H1 (cell line): ENCODE measurements at regions not wholly inside any gene's neighbourhood (a gene's known extent, or its start where the extent isn't known, plus 50 kb on each side); places are given as distances from the start of the nearest gene placed in this dataset.

ENCODE experiments used
- CTCF ChIA-PET: fragments of 300-600 bp; sonication (Branson Sonifier 250); formaldehyde crosslinking; loops from one replicate; lab custom pipeline; 2021; ENCODE audit not compliant: partially characterized antibody; lab: Charles Lee
- POLR2A ChIA-PET: fragments of 300-600 bp; sonication (Branson Sonifier 250); formaldehyde crosslinking; loops from one replicate; lab custom pipeline; 2021; ENCODE audit warnings: inconsistent platforms; ENCODE audit not compliant: partially characterized antibody; lab: Charles Lee
- DNase-seq, 2 experiments: peaks; one replicate each; pipeline versions ENCODE4 v3.0.0 to v3.0.0-alpha.2; 2010 to 2022; ENCODE audit warnings: low spot score in 2 of 2, low read depth in 1 of 2, mixed read lengths in 1 of 2
- FAIRE-seq: peaks from 2 replicates; lab custom pipeline; 2011; peaks lifted over from hg19 to GRCh38; lab: Jason Lieb, UNC
- H2AFZ ChIP-seq: 2 replicates; pipeline ENCODE4 v1.8.1; 2012; ENCODE audit warnings: low read length, inconsistent platforms
- H2AK5ac ChIP-seq: 2 replicates; pipeline ENCODE4 v1.6.1; 2013; ENCODE audit warnings: low read depth, low read length
- H2BK120ac ChIP-seq: replicated peaks from 2 replicates; pipeline ENCODE3; 2013; ENCODE audit warnings: low read depth, low read length, inconsistent platforms
- H2BK12ac ChIP-seq: 2 replicates; pipeline ENCODE4 v1.6.1; 2013; ENCODE audit warnings: low read depth, low read length
- H2BK15ac ChIP-seq: 2 replicates; pipeline ENCODE4 v1.6.1; 2013; ENCODE audit warnings: low read length
- H2BK20ac ChIP-seq: 2 replicates; pipeline ENCODE4 v1.6.1; 2013; ENCODE audit warnings: low read length
- H2BK5ac ChIP-seq: 2 replicates; pipeline ENCODE4 v1.6.1; 2013; ENCODE audit warnings: low read depth, low read length
- H3K14ac ChIP-seq: 2 replicates; pipeline ENCODE4 v1.6.1; 2013; ENCODE audit warnings: inconsistent platforms; ENCODE audit not compliant: insufficient read length
- H3K18ac ChIP-seq: 2 replicates; pipeline ENCODE4 v1.6.1; 2013; ENCODE audit warnings: low read length; ENCODE audit errors: extremely low read depth
- H3K23ac ChIP-seq: 2 replicates; pipeline ENCODE4 v1.6.1; 2013; ENCODE audit warnings: inconsistent platforms; ENCODE audit not compliant: insufficient read length
- H3K23me2 ChIP-seq: 2 replicates; pipeline ENCODE4 v1.6.1; 2013; ENCODE audit warnings: low read depth, low read length
- H3K27ac ChIP-seq: 2 replicates; pipeline ENCODE4 v1.6.1; 2011; ENCODE audit warnings: low read depth, low read length, inconsistent platforms
- H3K27me3 ChIP-seq, 4 experiments: replicated peaks in 1 of 4; 1 replicate in 1 of 4; 2 replicates in 3 of 4; pipeline versions ENCODE4 v1.6.1 to v1.8.1; 2011 to 2013; ENCODE audit warnings: low read length in 3 of 4, mild to moderate bottlenecking in 3 of 4, inconsistent platforms in 2 of 4, mixed read lengths in 2 of 4, moderate library complexity in 1 of 4; ENCODE audit not compliant: control insufficient read depth in 3 of 4, insufficient read depth in 3 of 4; ENCODE audit errors: extremely low read depth in 1 of 4
- H3K36me3 ChIP-seq, 4 experiments: 2 replicates each; pipeline versions ENCODE4 v1.6.1 to v1.8.1; 2011 to 2013; ENCODE audit warnings: mild to moderate bottlenecking in 4 of 4, low read length in 3 of 4, moderate library complexity in 2 of 4, control low read depth in 1 of 4, inconsistent platforms in 1 of 4; ENCODE audit not compliant: insufficient read depth in 4 of 4, control insufficient read depth in 2 of 4
- H3K4ac ChIP-seq: replicated peaks from 2 replicates; pipeline ENCODE3; 2013; ENCODE audit warnings: low read length, low read depth, mixed read lengths, inconsistent platforms; ENCODE audit not compliant: insufficient read length
- H3K4me1 ChIP-seq, 4 experiments: replicated peaks in 1 of 4; 1 replicate in 1 of 4; 2 replicates in 3 of 4; pipeline versions ENCODE4 v1.6.1 to v1.8.1; 2011 to 2013; ENCODE audit warnings: low read length in 3 of 4, inconsistent platforms in 2 of 4, mixed read lengths in 1 of 4; ENCODE audit not compliant: insufficient read depth in 4 of 4, control insufficient read depth in 3 of 4
- H3K4me2 ChIP-seq, 2 experiments: 2 replicates each; pipeline versions ENCODE4 v1.6.1 to v1.8.1; 2011 to 2013; ENCODE audit warnings: low read depth in 2 of 2, low read length in 2 of 2, control low read depth in 1 of 2, inconsistent platforms in 1 of 2, mild to moderate bottlenecking in 1 of 2; ENCODE audit not compliant: insufficient read depth in 1 of 2
- H3K4me3 ChIP-seq, 4 experiments: fragments of 200-600, 300-600 bp in 1 of 4; sonication (generic), shearing (Covaris generic), sonication (Bioruptor Twin) in 1 of 4; 2 replicates each; pipeline versions ENCODE4 v1.5.1 to v1.8.1; 2011 to 2016; ENCODE audit warnings: low read length in 4 of 4, low read depth in 3 of 4, control low read depth in 2 of 4, inconsistent platforms in 2 of 4, mild to moderate bottlenecking in 2 of 4, mixed read lengths in 1 of 4, moderate library complexity in 1 of 4; ENCODE audit not compliant: insufficient read depth in 2 of 4; ENCODE audit errors: extremely low read depth in 1 of 4
- H3K56ac ChIP-seq: replicated peaks from 2 replicates; pipeline ENCODE3; 2013; ENCODE audit warnings: low read depth, mild to moderate bottlenecking, mixed read lengths, low read length, inconsistent platforms; ENCODE audit not compliant: insufficient read length
- H3K79me1 ChIP-seq: 2 replicates; pipeline ENCODE4 v1.6.1; 2013; ENCODE audit warnings: low read depth, low read length, control low read depth
- H3K79me2 ChIP-seq, 2 experiments: 2 replicates each; pipeline versions ENCODE4 v1.6.1 to v1.8.1; 2012 to 2013; ENCODE audit warnings: low read length in 2 of 2, mild to moderate bottlenecking in 2 of 2, inconsistent platforms in 1 of 2; ENCODE audit not compliant: insufficient read depth in 2 of 2, control insufficient read depth in 1 of 2
- H3K9ac ChIP-seq, 4 experiments: replicated peaks in 1 of 4; 1 replicate in 1 of 4; 2 replicates in 3 of 4; pipeline versions ENCODE4 v1.6.1 to v1.8.1; 2011 to 2013; ENCODE audit warnings: low read depth in 3 of 4, low read length in 3 of 4, control low read depth in 2 of 4, mild to moderate bottlenecking in 2 of 4, moderate library complexity in 2 of 4, inconsistent platforms in 1 of 4; ENCODE audit errors: extremely low read depth in 1 of 4
- H3K9me3 ChIP-seq, 2 experiments: 2 replicates each; pipeline versions ENCODE4 v1.6.1 to v1.8.1; 2012 to 2013; ENCODE audit warnings: mild to moderate bottlenecking in 2 of 2, moderate library complexity in 2 of 2, control low read depth in 1 of 2, inconsistent platforms in 1 of 2, low read depth in 1 of 2, low read length in 1 of 2, mixed read lengths in 1 of 2; ENCODE audit not compliant: insufficient read depth in 2 of 2
- H4K20me1 ChIP-seq, 2 experiments: replicated peaks in 1 of 2; 2 replicates each; pipeline versions ENCODE3 to v1.8.1; 2011 to 2013; ENCODE audit warnings: inconsistent platforms in 2 of 2, low read length in 2 of 2, mild to moderate bottlenecking in 1 of 2; ENCODE audit not compliant: insufficient read depth in 2 of 2, control insufficient read depth in 1 of 2
- H4K5ac ChIP-seq: 2 replicates; pipeline ENCODE4 v1.6.1; 2013; ENCODE audit warnings: low read length, low read depth, mixed read lengths, inconsistent platforms; ENCODE audit not compliant: insufficient read length
- H4K8ac ChIP-seq: 2 replicates; pipeline ENCODE4 v1.8.0; 2013; ENCODE audit warnings: mild to moderate bottlenecking, moderate library complexity, low read length, inconsistent platforms; ENCODE audit not compliant: insufficient read depth; ENCODE audit errors: extremely low read depth
- H4K91ac ChIP-seq: replicated peaks from 2 replicates; pipeline ENCODE3; 2013; ENCODE audit warnings: low read length, mixed read lengths, inconsistent platforms; ENCODE audit not compliant: insufficient read length
- GTF2F1 ChIP-seq: IDR thresholded peaks from 2 replicates; pipeline ENCODE4 v1.6.1; 2012; ENCODE audit warnings: low read depth, low read length, improper control_type of control experiment, borderline replicate concordance
- RAD21 ChIP-seq, 2 experiments: IDR thresholded peaks in 1 of 2; conservative IDR thresholded peaks in 1 of 2; 2 replicates each; pipeline ENCODE4 v1.6.1; 2011; ENCODE audit warnings: low read depth in 2 of 2, low read length in 2 of 2, improper control_type of control experiment in 1 of 2, inconsistent platforms in 1 of 2, mild to moderate bottlenecking in 1 of 2, moderate library complexity in 1 of 2
- SIX5 ChIP-seq: IDR thresholded peaks from 2 replicates; pipeline ENCODE4 v1.6.1; 2011; ENCODE audit warnings: mild to moderate bottlenecking, low read depth, low read length
- SP4 ChIP-seq: IDR thresholded peaks from 2 replicates; pipeline ENCODE4 v1.6.1; 2012; ENCODE audit warnings: low read length, inconsistent platforms
- TEAD4 ChIP-seq: IDR thresholded peaks from 2 replicates; pipeline ENCODE4 v1.6.1; 2012; ENCODE audit warnings: low read depth, low read length, inconsistent platforms, mixed read lengths
- ZNF274 ChIP-seq: IDR thresholded peaks from 2 replicates; pipeline ENCODE4 v1.7.0; 2012; ENCODE audit warnings: low read length, borderline replicate concordance; ENCODE audit errors: extremely low read depth
- WGBS, 2 experiments: shearing (Covaris generic) in 1 of 2; methylation state at CpG; one replicate each; pipeline versions ENCODE4 v1.1.6 to v1.1.7; 2013 to 2015; ENCODE audit warnings: low lambda C conversion rate in 2 of 2, mixed read lengths in 2 of 2, inconsistent platforms in 1 of 2, low coverage in 1 of 2, missing lambda C conversion rate in 1 of 2; ENCODE audit not compliant: insufficient replicate concordance in 2 of 2, insufficient coverage in 1 of 2, insufficient read length in 1 of 2; ENCODE audit errors: extremely low coverage in 1 of 2, missing lambda C conversion rate in 1 of 2; 5-methylcytosine and 5-hydroxymethylcytosine counted together
- TF ChIP-seq, protein P1 (sequence below): IDR thresholded peaks from 2 replicates; pipeline ENCODE4 v1.6.1; 2012; ENCODE audit warnings: inconsistent platforms
- TF ChIP-seq, protein P2 (sequence below): IDR thresholded peaks from 2 replicates; pipeline ENCODE4 v1.6.1; 2011; ENCODE audit warnings: low read length, improper control_type of control experiment

GRCh38 chr2:114346658-114347057, 95.8 kb upstream of the DPP10 start:
- POLR2A ChIA-PET, result no interaction called here

More at GRCh38 chr2:114346658-114347057, 95.8 kb upstream of the DPP10 start:
- H2BK5ac ChIP-seq, result no peak overlapping the region
- no peaks in the 10 kb centered on the region for H3K79me1 ChIP-seq
- H3K23me2 ChIP-seq, result no peaks in the 10 kb centered on the region; the same call in 1 of the 2 replicates
- no peak overlapping the region for H4K5ac ChIP-seq
- no peak overlapping the region for H3K4me3 ChIP-seq
- H3K56ac ChIP-seq, result no peak overlapping the region
- no peaks in the 10 kb centered on the region for H3K79me2 ChIP-seq
- no peak overlapping the region for H2BK12ac ChIP-seq
- FAIRE-seq, result no peak
- no peak overlapping the region for H2BK120ac ChIP-seq
- TF ChIP-seq, protein P1, sequence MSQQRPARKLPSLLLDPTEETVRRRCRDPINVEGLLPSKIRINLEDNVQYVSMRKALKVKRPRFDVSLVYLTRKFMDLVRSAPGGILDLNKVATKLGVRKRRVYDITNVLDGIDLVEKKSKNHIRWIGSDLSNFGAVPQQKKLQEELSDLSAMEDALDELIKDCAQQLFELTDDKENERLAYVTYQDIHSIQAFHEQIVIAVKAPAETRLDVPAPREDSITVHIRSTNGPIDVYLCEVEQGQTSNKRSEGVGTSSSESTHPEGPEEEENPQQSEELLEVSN, result no peak
- TF ChIP-seq ZNF274 (no peak), SP4 (no peak), TEAD4 (no peak), RAD21 (IDR thresholded peaks at IDR 0.05 in 1 of 2, conservative IDR thresholded peaks at IDR 0.05 in 1 of 2; ENCODE audit: low read depth in 2 of 2, low read length in 2 of 2) (no peak), SIX5 (no peak), GTF2F1 (no peak)
- TF ChIP-seq, protein P2, sequence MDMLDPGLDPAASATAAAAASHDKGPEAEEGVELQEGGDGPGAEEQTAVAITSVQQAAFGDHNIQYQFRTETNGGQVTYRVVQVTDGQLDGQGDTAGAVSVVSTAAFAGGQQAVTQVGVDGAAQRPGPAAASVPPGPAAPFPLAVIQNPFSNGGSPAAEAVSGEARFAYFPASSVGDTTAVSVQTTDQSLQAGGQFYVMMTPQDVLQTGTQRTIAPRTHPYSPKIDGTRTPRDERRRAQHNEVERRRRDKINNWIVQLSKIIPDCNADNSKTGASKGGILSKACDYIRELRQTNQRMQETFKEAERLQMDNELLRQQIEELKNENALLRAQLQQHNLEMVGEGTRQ, result no peak
- TF ChIP-seq, all 59 proteins: peak for 0
- no peak overlapping the region for H3K9ac ChIP-seq
- H3K14ac ChIP-seq, result no peak overlapping the region
- H4K8ac ChIP-seq, result no peak overlapping the region
- no peak overlapping the region for H3K27ac ChIP-seq
- H2BK15ac ChIP-seq, result no peak overlapping the region
- H3K4me2 ChIP-seq, result no peak overlapping the region
- no peak overlapping the region for H2AK5ac ChIP-seq
- H3K4ac ChIP-seq, result no peak overlapping the region
- no peaks in the 10 kb centered on the region for H4K20me1 ChIP-seq
- H4K91ac ChIP-seq, result no peak overlapping the region
- CTCF ChIA-PET, result no interaction called here
- H3K27me3 ChIP-seq, result no peaks in the 10 kb centered on the region
- H2AFZ ChIP-seq, result no peak overlapping the region
- WGBS, 2 experiments, result 90% methylated on average over 7 of the region's 7 CpGs; no CpG with 5 or more reads in 1 of the 2 experiments
- H2BK20ac ChIP-seq, result no peak overlapping the region
- no peak overlapping the region for H3K18ac ChIP-seq
- H3K36me3 ChIP-seq, result no peaks in the 10 kb centered on the region
- DNase-seq, result no peak
- H3K4me1 ChIP-seq, result no peaks in the 10 kb centered on the region
- H3K9me3 ChIP-seq, result no peaks in the 10 kb centered on the region; a peak in 1 of 4 replicates
- no peak overlapping the region for H3K23ac ChIP-seq
